Erythroblast (primary cell): ENCODE measurements at regions not wholly inside any gene's neighbourhood (a gene's known extent, or its start where the extent isn't known, plus 50 kb on each side); places are given as distances from the start of the nearest gene placed in this dataset.

ENCODE experiments used
- GATA1 ChIP-seq: IDR thresholded peaks from 2 replicates; pipeline ENCODE4 v1.6.1; 2011; ENCODE audit warnings: low read depth, mild to moderate bottlenecking, control low read depth, low read length, moderate library complexity
- POLR2A ChIP-seq: IDR thresholded peaks from 2 replicates; pipeline ENCODE4 v1.6.1; 2011; ENCODE audit warnings: mild to moderate bottlenecking, low read length

DNA sequence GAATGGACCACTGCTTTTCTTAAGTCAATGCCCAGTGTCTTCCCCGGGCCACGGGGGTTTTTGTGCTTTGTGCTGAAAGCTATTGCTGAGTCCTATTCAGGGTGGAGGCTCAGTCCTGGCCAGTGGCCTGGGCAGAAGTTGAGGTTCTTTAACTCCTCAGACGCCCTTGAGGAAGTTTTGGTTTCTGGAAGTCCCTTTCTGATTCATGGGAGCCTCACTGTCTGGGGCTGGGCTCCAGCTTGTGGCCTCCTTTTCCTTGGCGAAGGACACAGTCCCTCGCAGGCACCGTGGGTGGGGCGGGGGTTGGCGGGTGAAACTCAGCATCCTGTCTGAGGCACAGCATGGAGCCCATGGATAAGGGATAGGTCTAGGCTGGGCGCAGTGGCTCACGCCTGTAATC lies 465.2 kb upstream of the HS6ST1 start:
- no peak for TF ChIP-seq POLR2A
- TF ChIP-seq GATA1 = no peak
